Liver (tissue), 3 donors: ENCODE measurements at regions not wholly inside any gene's neighbourhood (a gene's known extent, or its start where the extent isn't known, plus 50 kb on each side); places are given as distances from the start of the nearest gene placed in this dataset.

Experiments
- ATF3 ChIP-seq: IDR thresholded peaks from 2 replicates; pipeline ENCODE4 v1.6.1; 2016; ENCODE audit warnings: antibody characterized with exemption
- CTCF ChIP-seq: fragments of 150-350 bp; IDR thresholded peaks from 2 replicates; pipeline ENCODE4 v1.5.1; 2017; ENCODE audit warnings: improper control_type of control experiment, low read depth, low read length; ENCODE audit not compliant: missing input control
- EGR1 ChIP-seq, 2 donors: IDR thresholded peaks; 2 replicates each; pipeline ENCODE4 v1.6.1; 2016 to 2018; ENCODE audit warnings: antibody characterized with exemption in 2 of 2, low read depth in 2 of 2
- FOXA1 ChIP-seq: IDR thresholded peaks from 2 replicates; pipeline ENCODE4 v1.6.1; 2016; ENCODE audit warnings: antibody characterized with exemption
- GABPA ChIP-seq, 2 donors: IDR thresholded peaks in 1 of 2; conservative IDR thresholded peaks in 1 of 2; 2 replicates each; pipeline ENCODE4 v1.6.1; 2016; ENCODE audit warnings: antibody characterized with exemption in 2 of 2, mild to moderate bottlenecking in 1 of 2, moderate library complexity in 1 of 2
- MAX ChIP-seq: IDR thresholded peaks from 2 replicates; pipeline ENCODE4 v1.6.1; 2016; ENCODE audit warnings: antibody characterized with exemption
- RAD21 ChIP-seq, 2 donors: IDR thresholded peaks; 2 replicates each; pipeline ENCODE4 v1.6.1; 2016; ENCODE audit warnings: antibody characterized with exemption in 2 of 2, mild to moderate bottlenecking in 2 of 2
- REST ChIP-seq: IDR thresholded peaks from 2 replicates; pipeline ENCODE4 v1.6.1; 2016; ENCODE audit warnings: antibody characterized with exemption, mild to moderate bottlenecking
- RXRA ChIP-seq, 2 donors: IDR thresholded peaks; 2 replicates each; pipeline ENCODE4 v1.6.1; 2017 to 2018; ENCODE audit warnings: antibody characterized with exemption in 2 of 2, mild to moderate bottlenecking in 1 of 2
- donor health status: healthy.
- donor health status: healthy.

GRCh38 chr13:75154331-75154730 lies 327.6 kb downstream of the TBC1D4 start:
- TF ChIP-seq CTCF (no peak), FOXA1 (no peak), MAX (no peak), GABPA (IDR thresholded peaks at IDR 0.05 in 1 of 2, conservative IDR thresholded peaks at IDR 0.05 in 1 of 2) (no peak), REST (no peak), EGR1 (IDR thresholded peaks at IDR 0.05; ENCODE audit: low read depth in 2 of 2) (no peak), RXRA (IDR thresholded peaks at IDR 0.05) (no peak), RAD21 (IDR thresholded peaks at IDR 0.05) (no peak), ATF3 (no peak)
